Spleen (tissue), 11 donors: ENCODE measurements at regions not wholly inside any gene's neighbourhood (a gene's known extent, or its start where the extent isn't known, plus 50 kb on each side); places are given as distances from the start of the nearest gene placed in this dataset.

ENCODE experiments used
- DNase-seq: peaks from one replicate; pipeline ENCODE4 v3.0.0-alpha.2; 2020
- H3K27ac ChIP-seq, 8 donors: fragments of 200-600 bp; sonication (generic) in 7 of 8; 1 replicate in 4 of 8; 2 replicates in 4 of 8; pipeline versions ENCODE4 v1.5.0 to v1.8.0; 2016 to 2021; ENCODE audit warnings: inconsistent platforms in 4 of 8, mild to moderate bottlenecking in 4 of 8, moderate library complexity in 1 of 8
- H3K27me3 ChIP-seq, 7 donors: fragments of 200-600 bp; sonication (generic) in 6 of 7; replicated peaks in 1 of 7; 1 replicate in 4 of 7; 2 replicates in 3 of 7; pipeline versions ENCODE4 v1.5.0 to v1.8.0; 2016 to 2021; ENCODE audit warnings: inconsistent platforms in 3 of 7, mild to moderate bottlenecking in 1 of 7
- H3K36me3 ChIP-seq, 6 donors: fragments of 200-600 bp; sonication (generic) in 5 of 6; 1 replicate in 4 of 6; 2 replicates in 2 of 6; pipeline versions ENCODE4 v1.5.0 to v1.8.0; 2016 to 2021; ENCODE audit warnings: inconsistent platforms in 2 of 6
- H3K4me1 ChIP-seq, 6 donors: fragments of 200-600 bp; sonication (generic) in 5 of 6; 1 replicate in 3 of 6; 2 replicates in 3 of 6; pipeline versions ENCODE4 v1.5.0 to v1.8.0; 2016 to 2021; ENCODE audit warnings: inconsistent platforms in 3 of 6
- H3K4me3 ChIP-seq, 8 donors: fragments of 200-600 bp; sonication (generic) in 7 of 8; 1 replicate in 4 of 8; 2 replicates in 4 of 8; pipeline versions ENCODE4 v1.5.0 to v1.8.0; 2016 to 2021; ENCODE audit warnings: inconsistent platforms in 4 of 8, mild to moderate bottlenecking in 4 of 8, moderate library complexity in 2 of 8
- H3K9me3 ChIP-seq, 8 donors: fragments of 200-600 bp; sonication (generic) in 7 of 8; 1 replicate in 4 of 8; 2 replicates in 4 of 8; pipeline versions ENCODE4 v1.5.0 to v1.8.0; 2016 to 2021; ENCODE audit warnings: inconsistent platforms in 4 of 8
- CTCF ChIP-seq, 11 experiments: fragments of 200-600 bp in 7 of 11; fragments of 450-650 bp in 4 of 11; sonication (generic) in 4 of 11; IDR thresholded peaks in 8 of 11; conservative IDR thresholded peaks in 3 of 11; 1 replicate in 7 of 11; 2 replicates in 4 of 11; pipeline versions ENCODE4 v1.4.0 to v1.8.0; 2016 to 2021; ENCODE audit warnings: antibody characterized with exemption in 11 of 11, inconsistent platforms in 4 of 11, mild to moderate bottlenecking in 1 of 11
- POLR2A ChIP-seq, 3 donors: fragments of 450-650 bp; IDR thresholded peaks; one replicate each; pipeline ENCODE4 v1.5.1; 2017; ENCODE audit warnings: antibody characterized with exemption in 3 of 3, mild to moderate bottlenecking in 1 of 3
- POLR2AphosphoS5 ChIP-seq, 3 donors: sonication (generic); formaldehyde crosslinking; IDR thresholded peaks; one replicate each; pipeline ENCODE4 v1.5.1; 2017; ENCODE audit warnings: antibody characterized with exemption in 3 of 3
- WGBS, 5 donors: extraction: QIAGEN DNeasy Blood & Tissue Kit in 3 of 5; methylation state at CpG; one replicate each; pipeline versions ENCODE4 v1.1.5 to v1.1.7; 2013 to 2018; 5-methylcytosine and 5-hydroxymethylcytosine counted together
- intact Hi-C: fragments of 100-400 bp; cut with DNase I; formaldehyde crosslinking; loops from one replicate; pipeline ENCODE4 v1.15.0; 2023; ENCODE audit warnings: low total_unique reads
- donor health status: healthy with polysubstance abuse.
- donor health status: DM: no; HTN: no; CAD: no; lungs with moderate emphysema.
- donor health status: DM: no; HTN: no; CAD: no.
- donor health status: Bipolar disorder and iron deficiency.
- donor health status: healthy.
- donor health status: DM: no; HTN: no; CAD: no.
- donor health status: DM: yes; HTN: yes; CAD: no.

GRCh38 chr2:196287523-196287922, 116.1 kb upstream of the STK17B start:
- H3K27ac ChIP-seq, result no peak overlapping the region
- H3K36me3 ChIP-seq, result peaks cover 0 to 18% (median 0%) of the 10 kb centered on the region in 6 donors
- H3K4me1 ChIP-seq, result peaks cover 8 to 66% (median 44%) of the 10 kb centered on the region in 6 donors
- WGBS, 5 donors, result 60 to 90% (median 80%) methylated on average over 1 of the region's 1 CpG
- no peaks in the 10 kb centered on the region for H3K9me3 ChIP-seq
- H3K27me3 ChIP-seq, result no peaks in the 10 kb centered on the region
- intact Hi-C loops, result no loop called here
- DNase-seq, result no peak
- no peak overlapping the region for H3K4me3 ChIP-seq
- no peak for TF ChIP-seq POLR2AphosphoS5 (IDR thresholded peaks at IDR 0.05)
- no peak for TF ChIP-seq POLR2A (IDR thresholded peaks at IDR 0.05)
- no peak for TF ChIP-seq CTCF (IDR thresholded peaks at IDR 0.05 in 8 of 11, conservative IDR thresholded peaks at IDR 0.05 in 3 of 11)

- Histone ChIP-seq H3K27me3 (no peaks in the 10 kb centered on the region), H3K27ac (peak overlapping the region in 3 of 8 donors; percentile 28 to 47 (median 35)), H3K9me3 (no peaks in the 10 kb centered on the region), H3K4me1 (peaks cover 8 to 69% (median 44%) of the 10 kb centered on the region in 6 donors), H3K4me3 (peak overlapping the region in 1 of 8 donors; percentile 12), H3K36me3 (peaks cover 0 to 21% (median 0%) of the 10 kb centered on the region in 6 donors)
- TF ChIP-seq POLR2A (IDR thresholded peaks at IDR 0.05) (no peak), CTCF (IDR thresholded peaks at IDR 0.05 in 8 of 11, conservative IDR thresholded peaks at IDR 0.05 in 3 of 11) (no peak), POLR2AphosphoS5 (IDR thresholded peaks at IDR 0.05) (no peak)
- no peak for DNase-seq
- 40 to 60% (median 46%) methylated on average over 5 of the region's 5 CpGs for WGBS, 5 donors
- intact Hi-C loops, result no loop called here
Observed at GRCh38 chr2:196288006-196288538, 116.7 kb upstream of the STK17B start.

GRCh38 chr2:196289000-196289399, 117.6 kb upstream of the STK17B start:
- Histone ChIP-seq H3K4me3 (no peak overlapping the region), H3K27me3 (no peaks in the 10 kb centered on the region), H3K36me3 (peaks cover 0 to 21% (median 0%) of the 10 kb centered on the region in 6 donors), H3K9me3 (no peaks in the 10 kb centered on the region), H3K4me1 (peaks cover 8 to 73% (median 45%) of the 10 kb centered on the region in 6 donors), H3K27ac (peak overlapping the region in 4 of 8 donors; percentile 16 to 47 (median 32))
- 22 to 34% (median 26%) methylated on average over 2 of the region's 2 CpGs for WGBS, 5 donors
- no peak for TF ChIP-seq CTCF (IDR thresholded peaks at IDR 0.05 in 8 of 11, conservative IDR thresholded peaks at IDR 0.05 in 3 of 11)
- TF ChIP-seq POLR2A (IDR thresholded peaks at IDR 0.05), result no peak
- TF ChIP-seq POLR2AphosphoS5 (IDR thresholded peaks at IDR 0.05), result no peak
- intact Hi-C loops, result no loop called here
- no peak for DNase-seq

GRCh38 chr2:196290136-196290535, 118.8 kb upstream of the STK17B start:
- intact Hi-C loops, result loop anchor here (10.0 kb wide), 1 partner anchor 215 kb away; no protein-coding TSS in a partner anchor

More at GRCh38 chr2:196290136-196290535, 118.8 kb upstream of the STK17B start:
- H3K9me3 ChIP-seq, result no peaks in the 10 kb centered on the region
- H3K36me3 ChIP-seq, result peaks cover 0 to 21% (median 0%) of the 10 kb centered on the region in 6 donors
- no peaks in the 10 kb centered on the region for H3K27me3 ChIP-seq
- H3K27ac ChIP-seq, result peak overlapping the region in 3 of 8 donors; percentile 12 to 35 (median 28)
- DNase-seq, result no peak
- peaks cover 8 to 73% (median 43%) of the 10 kb centered on the region in 6 donors for H3K4me1 ChIP-seq
- H3K4me3 ChIP-seq, result no peak overlapping the region
- TF ChIP-seq POLR2A (IDR thresholded peaks at IDR 0.05) (no peak), POLR2AphosphoS5 (IDR thresholded peaks at IDR 0.05) (no peak)
